IMR-90 (cell line): ENCODE measurements at regions not wholly inside any gene's neighbourhood (a gene's known extent, or its start where the extent isn't known, plus 50 kb on each side); places are given as distances from the start of the nearest gene placed in this dataset.

Source experiments
- CEBPB ChIP-seq: IDR thresholded peaks from 2 replicates; pipeline ENCODE4 v1.6.1; 2012; ENCODE audit warnings: low read depth, low read length, improper control_type of control experiment
- CHD1 ChIP-seq: IDR thresholded peaks from 2 replicates; pipeline ENCODE4 v1.6.1; 2012; ENCODE audit warnings: low read depth, low read length, improper control_type of control experiment
- CTCF ChIP-seq: conservative IDR thresholded peaks from 2 replicates; pipeline ENCODE4 v1.5.1; 2012; ENCODE audit warnings: mild to moderate bottlenecking, low read depth, low read length, improper control_type of control experiment
- ELK1 ChIP-seq: fragments of 150-350 bp; IDR thresholded peaks from 2 replicates; pipeline ENCODE4 v1.6.1; 2016; ENCODE audit warnings: low read depth, mild to moderate bottlenecking, low read length, moderate library complexity, borderline replicate concordance
- POLR2A ChIP-seq: IDR thresholded peaks from 2 replicates; pipeline ENCODE4 v1.6.1; 2012; ENCODE audit warnings: mild to moderate bottlenecking, low read depth, low read length
- RFX5 ChIP-seq: IDR thresholded peaks from 2 replicates; pipeline ENCODE4 v1.8.0; 2012; ENCODE audit warnings: low read depth, mild to moderate bottlenecking, low read length, moderate library complexity

GRCh38 chr3:82942041-82942440 lies 1180.6 kb upstream of the GBE1 start:
- no peak for TF ChIP-seq CTCF
- TF ChIP-seq CEBPB = no peak
- no peak for TF ChIP-seq POLR2A
- no peak for TF ChIP-seq CHD1
- no peak for TF ChIP-seq RFX5
- no peak for TF ChIP-seq ELK1
